HUES64 (cell line): ENCODE measurements at regions not wholly inside any gene's neighbourhood (a gene's known extent, or its start where the extent isn't known, plus 50 kb on each side); places are given as distances from the start of the nearest gene placed in this dataset.
"Not testable (repeated sequence)": the region's sequence is repeated elsewhere in the genome, so short reads cannot be mapped to it uniquely, and the experiment has no call there.

Experiments used
- H3K27ac ChIP-seq: 2 replicates; pipeline ENCODE4 v1.7.0; 2013; ENCODE audit warnings: low read depth, low read length, inconsistent platforms
- H3K27me3 ChIP-seq: 2 replicates; pipeline ENCODE4 v1.6.1; 2013; ENCODE audit warnings: mild to moderate bottlenecking, low read length; ENCODE audit not compliant: insufficient read depth
- H3K36me3 ChIP-seq: 2 replicates; pipeline ENCODE4 v1.6.1; 2013; ENCODE audit warnings: mild to moderate bottlenecking, low read length; ENCODE audit not compliant: insufficient read depth
- H3K4me1 ChIP-seq: 2 replicates; pipeline ENCODE4 v1.6.1; 2013; ENCODE audit warnings: mild to moderate bottlenecking, low read length, moderate library complexity; ENCODE audit not compliant: insufficient read depth
- H3K4me3 ChIP-seq: 2 replicates; pipeline ENCODE4 v1.5.1; 2013; ENCODE audit warnings: mild to moderate bottlenecking, low read length, moderate library complexity
- H3K9ac ChIP-seq: 2 replicates; pipeline ENCODE4 v1.6.1; 2013; ENCODE audit warnings: mild to moderate bottlenecking, low read depth, low read length
- H3K9me3 ChIP-seq: 2 replicates; pipeline ENCODE4 v1.6.1; 2013; ENCODE audit warnings: low read depth, low read length; ENCODE audit not compliant: insufficient read depth
- WGBS: fragments of 150-250, 120-280 bp; methylation state at CpG from one replicate; pipeline ENCODE4 v1.1.7; 2013; ENCODE audit warnings: missing lambda C conversion rate; 5-methylcytosine and 5-hydroxymethylcytosine counted together

DNA sequence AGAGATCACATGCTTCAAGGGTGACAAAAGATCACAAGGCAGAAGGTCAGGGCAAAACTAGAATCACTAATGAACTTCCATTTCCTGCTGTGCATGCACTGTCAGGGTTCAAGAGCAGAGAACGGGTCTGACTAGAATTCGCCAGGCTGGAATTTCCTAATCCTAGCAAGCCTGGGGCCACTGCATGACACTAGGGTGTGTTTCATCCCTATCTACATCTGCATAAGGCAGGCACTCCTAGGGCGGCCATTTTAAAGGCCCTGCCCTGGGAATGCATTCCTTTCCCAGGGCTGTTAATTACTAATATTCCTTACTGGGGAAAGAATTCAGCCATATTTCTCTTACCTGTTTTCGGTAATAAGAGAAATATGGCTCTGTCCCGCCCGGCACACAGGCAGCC, 734.1 kb downstream of the TFAP2A start:
- not testable (repeated sequence) for H3K27ac ChIP-seq, H3K9me3 ChIP-seq, H3K27me3 ChIP-seq, H3K4me1 ChIP-seq, H3K9ac ChIP-seq, H3K4me3 ChIP-seq, H3K36me3 ChIP-seq
- WGBS, result 97% methylated on average over 6 of the region's 6 CpGs

DNA sequence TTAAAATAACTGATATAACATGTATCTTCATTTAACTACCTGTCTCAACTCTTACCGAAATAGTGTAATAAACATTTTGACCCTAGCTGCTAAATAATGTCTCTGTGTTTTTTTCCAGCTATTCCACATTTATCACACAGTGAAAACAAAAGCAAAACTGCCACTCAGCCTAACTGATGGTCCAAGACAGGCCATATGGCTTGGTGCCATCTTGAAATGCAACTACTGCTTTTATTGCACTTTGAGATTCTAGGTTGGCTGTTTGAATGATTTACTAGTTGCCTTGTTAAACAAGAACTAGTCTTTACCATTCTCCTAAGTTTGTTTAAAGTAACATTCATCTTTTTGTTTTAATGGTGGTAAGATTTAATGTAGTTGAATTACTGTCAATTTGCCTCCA, 739.8 kb downstream of the TFAP2A start:
- no peak overlapping the region for H3K27ac ChIP-seq
- H3K4me1 ChIP-seq, result no peaks in the 10 kb centered on the region
- H3K9me3 ChIP-seq, result peaks cover 7% of the 10 kb centered on the region; the same call in 1 of the 2 replicates
- H3K27me3 ChIP-seq, result no peaks in the 10 kb centered on the region
- no peak overlapping the region for H3K9ac ChIP-seq
- no peaks in the 10 kb centered on the region for H3K36me3 ChIP-seq
- WGBS, result 97% methylated on average over 1 of the region's 1 CpG
- no peak overlapping the region for H3K4me3 ChIP-seq

DNA sequence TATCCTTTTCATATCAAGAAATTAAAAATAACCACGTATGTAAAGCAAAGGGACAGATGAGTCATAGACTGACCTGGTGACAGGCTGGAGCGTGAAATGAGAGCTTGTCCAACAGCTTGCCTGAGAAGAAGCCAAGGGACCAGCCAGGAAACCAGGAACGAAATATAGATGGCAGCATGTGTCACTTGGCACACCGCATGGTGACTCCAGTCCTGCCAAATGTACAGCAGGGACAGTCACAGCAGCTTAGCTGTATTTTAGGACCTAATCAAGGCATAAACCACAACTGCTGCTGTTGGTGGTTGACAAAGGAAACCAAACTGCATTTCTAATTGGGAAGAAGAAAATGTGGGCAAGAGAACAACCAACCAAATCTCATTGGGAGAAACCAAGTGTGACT, 755.0 kb downstream of the TFAP2A start:
- WGBS, result 95% methylated on average over 4 of the region's 4 CpGs
- H3K4me3 ChIP-seq, result no peak overlapping the region
- H3K36me3 ChIP-seq, result no peaks in the 10 kb centered on the region
- no peaks in the 10 kb centered on the region for H3K27me3 ChIP-seq
- no peaks in the 10 kb centered on the region for H3K4me1 ChIP-seq
- H3K9me3 ChIP-seq, result no peaks in the 10 kb centered on the region
- no peak overlapping the region for H3K27ac ChIP-seq
- no peak overlapping the region for H3K9ac ChIP-seq

DNA sequence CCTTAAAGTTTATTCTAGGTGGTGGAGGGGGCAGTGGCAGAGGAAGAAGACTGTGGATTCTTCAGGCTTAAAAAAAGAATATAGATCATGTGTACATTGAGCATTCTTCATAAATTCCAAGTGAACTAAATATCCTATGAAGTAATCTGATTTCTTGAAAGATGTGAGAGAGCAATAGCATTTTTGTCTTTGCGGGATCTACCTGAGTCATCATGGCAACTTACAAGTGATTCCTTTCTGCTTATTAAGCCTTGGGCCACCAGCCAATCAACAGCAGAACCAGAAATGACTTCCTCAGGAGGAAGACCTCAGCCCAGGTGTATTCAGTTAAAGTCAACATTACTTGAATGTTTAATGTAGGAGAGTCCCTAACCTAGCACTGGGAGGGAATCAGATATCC, 756.9 kb downstream of the TFAP2A start:
- Histone ChIP-seq H3K36me3 (no peaks in the 10 kb centered on the region), H3K4me3 (no peak overlapping the region), H3K27me3 (no peaks in the 10 kb centered on the region), H3K27ac (no peak overlapping the region), H3K4me1 (no peaks in the 10 kb centered on the region), H3K9me3 (no peaks in the 10 kb centered on the region), H3K9ac (no peak overlapping the region)
- WGBS, result 100% methylated on average over 1 of the region's 1 CpG

DNA sequence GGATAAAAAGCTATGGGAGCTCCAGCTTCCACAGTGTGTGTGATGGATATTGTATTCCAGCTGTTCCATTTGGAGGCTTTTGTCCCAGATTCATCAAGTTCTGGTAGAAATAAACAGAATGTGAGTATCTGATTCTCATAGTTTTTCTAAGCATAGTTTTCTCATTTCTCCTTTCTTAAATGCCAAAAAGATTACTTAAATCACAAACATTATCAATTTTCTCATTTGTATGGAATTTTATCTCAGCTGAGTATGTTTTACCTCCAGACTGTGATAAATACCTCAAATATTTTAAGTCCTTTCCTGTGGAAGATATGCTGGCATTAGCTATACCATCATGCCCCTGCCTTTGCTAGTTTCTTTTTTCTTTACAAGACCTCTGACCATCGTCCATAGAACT, 767.3 kb downstream of the TFAP2A start:
- no peaks in the 10 kb centered on the region for H3K27me3 ChIP-seq
- H3K36me3 ChIP-seq, result no peaks in the 10 kb centered on the region
- no peak overlapping the region for H3K4me3 ChIP-seq
- H3K27ac ChIP-seq, result no peak overlapping the region
- no peaks in the 10 kb centered on the region for H3K4me1 ChIP-seq
- no peaks in the 10 kb centered on the region for H3K9me3 ChIP-seq
- 81% methylated on average over 1 of the region's 1 CpG for WGBS
- H3K9ac ChIP-seq, result no peak overlapping the region

DNA sequence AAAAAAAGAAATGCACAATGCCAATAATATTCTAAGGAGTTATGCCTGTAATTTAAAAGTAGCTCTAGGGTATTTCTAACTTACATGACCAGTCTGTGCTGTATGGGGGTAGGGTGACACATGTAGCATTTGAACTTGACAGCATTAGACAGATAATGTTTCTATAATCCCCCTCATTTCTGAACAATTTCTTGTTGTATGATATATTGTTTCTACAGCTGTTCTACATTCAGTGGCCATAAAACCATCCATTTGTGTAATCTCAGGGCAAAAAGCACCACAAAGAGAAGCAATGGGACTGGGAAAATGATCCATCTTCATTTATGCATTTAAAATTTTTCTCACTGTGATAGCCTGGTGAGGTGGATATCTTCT, 767.8 kb downstream of the TFAP2A start:
- H3K9ac ChIP-seq, result no peak overlapping the region
- no peaks in the 10 kb centered on the region for H3K27me3 ChIP-seq
- no peak overlapping the region for H3K27ac ChIP-seq
- no peak overlapping the region for H3K4me3 ChIP-seq
- no peaks in the 10 kb centered on the region for H3K9me3 ChIP-seq
- H3K4me1 ChIP-seq, result no peaks in the 10 kb centered on the region
- H3K36me3 ChIP-seq, result no peaks in the 10 kb centered on the region

DNA sequence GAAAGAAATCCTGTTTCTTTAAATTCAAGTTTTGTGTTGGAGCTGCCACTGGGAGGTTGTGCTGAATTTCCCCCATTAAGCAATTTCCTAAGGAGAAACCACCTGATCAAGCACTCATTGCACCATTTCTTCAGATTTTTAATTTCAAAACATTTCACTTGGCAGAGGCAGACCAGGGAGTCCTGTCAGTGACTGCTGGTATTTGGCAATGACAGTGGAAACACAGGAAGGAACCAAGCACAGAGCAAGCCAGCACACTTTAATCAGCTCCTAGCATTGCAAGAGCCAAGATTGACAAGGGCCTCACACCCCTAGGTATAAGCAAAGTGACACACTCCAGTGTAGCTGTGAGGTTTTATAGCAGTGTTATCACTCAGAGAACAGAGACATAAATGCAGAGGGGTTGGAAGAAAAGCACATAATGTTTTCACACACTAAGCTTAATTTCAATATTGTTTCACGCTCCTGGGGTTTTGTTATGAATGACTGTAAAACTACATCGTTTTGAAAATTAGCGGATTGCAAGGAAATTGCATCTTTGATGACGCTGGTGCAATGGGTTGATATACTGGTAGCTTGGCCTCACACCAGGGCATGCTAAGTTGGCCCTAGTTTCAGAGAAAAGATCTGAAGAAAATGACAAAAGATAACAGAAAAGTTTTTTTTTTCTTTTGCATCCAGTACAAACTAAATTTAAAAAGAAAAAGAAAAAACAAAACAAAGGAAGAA, 768.4 kb downstream of the TFAP2A start:
- Histone ChIP-seq H3K27ac (no peak overlapping the region), H3K9ac (no peak overlapping the region), H3K27me3 (no peaks in the 10 kb centered on the region), H3K4me3 (no peak overlapping the region), H3K4me1 (no peaks in the 10 kb centered on the region), H3K9me3 (no peaks in the 10 kb centered on the region), H3K36me3 (no peaks in the 10 kb centered on the region)
- WGBS, result 89% methylated on average over 4 of the region's 4 CpGs

DNA sequence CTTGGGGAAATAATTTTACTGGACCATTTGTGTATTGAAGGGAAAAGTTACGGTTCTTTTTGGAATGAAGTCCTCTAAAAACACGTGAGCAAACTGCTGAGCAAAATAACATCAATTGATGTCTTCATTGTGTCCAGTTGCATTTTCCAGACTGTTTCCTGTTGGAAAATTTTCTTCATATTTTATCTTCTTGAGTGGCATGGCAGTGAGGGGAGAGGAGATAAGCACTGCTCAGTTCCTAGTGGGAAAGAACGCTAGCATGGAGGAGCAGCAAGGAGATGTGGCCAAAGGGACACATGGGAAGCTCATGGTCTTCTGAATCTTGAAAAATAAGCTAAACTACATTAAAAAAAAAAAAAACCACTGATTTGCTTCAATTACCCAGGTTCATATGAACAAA, 776.0 kb downstream of the TFAP2A start:
- no peak overlapping the region for H3K4me3 ChIP-seq
- H3K9me3 ChIP-seq, result no peaks in the 10 kb centered on the region
- 97% methylated on average over 3 of the region's 3 CpGs for WGBS

DNA sequence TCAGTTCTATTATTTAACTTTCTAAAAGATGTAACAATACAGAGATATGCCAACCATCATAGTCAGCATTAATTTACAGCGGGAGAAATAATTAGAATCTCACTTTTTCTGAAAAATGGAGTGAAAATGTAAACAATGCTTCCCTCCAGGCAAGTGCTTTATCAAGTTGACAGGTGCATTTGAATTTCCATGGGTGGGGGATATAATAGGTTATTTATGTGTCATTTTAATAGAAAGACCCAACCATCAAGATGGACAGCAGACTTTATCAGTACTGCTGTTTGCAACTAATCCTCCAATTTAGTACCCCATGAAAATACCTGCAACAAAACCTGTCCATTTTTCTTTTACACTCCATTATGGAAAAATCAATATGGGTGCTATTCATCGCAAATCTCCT, 780.1 kb downstream of the TFAP2A start:
- no peaks in the 10 kb centered on the region for H3K27me3 ChIP-seq
- H3K9me3 ChIP-seq, result peaks cover 10% of the 10 kb centered on the region; the same call in 1 of the 2 replicates
- no peaks in the 10 kb centered on the region for H3K36me3 ChIP-seq
- 92% methylated on average over 2 of the region's 2 CpGs for WGBS
- H3K4me1 ChIP-seq, result no peaks in the 10 kb centered on the region
- no peak overlapping the region for H3K9ac ChIP-seq
- H3K27ac ChIP-seq, result no peak overlapping the region
- no peak overlapping the region for H3K4me3 ChIP-seq

More for the DNA sequence above, 776.0 kb downstream of the TFAP2A start:
- H3K36me3 ChIP-seq, result no peaks in the 10 kb centered on the region
- no peak overlapping the region for H3K9ac ChIP-seq
- no peaks in the 10 kb centered on the region for H3K4me1 ChIP-seq
- no peak overlapping the region for H3K27ac ChIP-seq
- no peaks in the 10 kb centered on the region for H3K27me3 ChIP-seq

DNA sequence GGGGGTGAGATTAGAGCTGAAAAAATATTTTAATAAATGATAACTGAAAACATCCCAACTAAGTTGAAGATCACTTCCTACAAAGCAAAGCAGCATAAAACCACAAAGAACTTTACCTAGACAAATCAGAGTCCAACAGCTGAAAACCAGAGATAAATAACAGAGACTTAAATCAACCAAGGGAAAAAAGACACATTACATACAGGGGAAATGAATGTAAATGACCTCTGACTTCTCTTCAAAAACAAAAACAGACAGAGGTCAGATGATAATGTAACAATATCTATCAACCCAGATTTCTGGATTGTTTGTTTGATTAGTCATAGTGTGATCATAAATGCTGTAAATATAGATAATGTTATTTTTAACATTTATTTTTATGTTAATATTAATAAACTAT, 782.8 kb downstream of the TFAP2A start:
- Histone ChIP-seq H3K27ac (no peak overlapping the region), H3K9me3 (peaks cover 10% of the 10 kb centered on the region; the same call in 1 of the 2 replicates), H3K27me3 (no peaks in the 10 kb centered on the region), H3K4me3 (no peak overlapping the region), H3K36me3 (no peaks in the 10 kb centered on the region), H3K4me1 (no peaks in the 10 kb centered on the region), H3K9ac (no peak overlapping the region)

DNA sequence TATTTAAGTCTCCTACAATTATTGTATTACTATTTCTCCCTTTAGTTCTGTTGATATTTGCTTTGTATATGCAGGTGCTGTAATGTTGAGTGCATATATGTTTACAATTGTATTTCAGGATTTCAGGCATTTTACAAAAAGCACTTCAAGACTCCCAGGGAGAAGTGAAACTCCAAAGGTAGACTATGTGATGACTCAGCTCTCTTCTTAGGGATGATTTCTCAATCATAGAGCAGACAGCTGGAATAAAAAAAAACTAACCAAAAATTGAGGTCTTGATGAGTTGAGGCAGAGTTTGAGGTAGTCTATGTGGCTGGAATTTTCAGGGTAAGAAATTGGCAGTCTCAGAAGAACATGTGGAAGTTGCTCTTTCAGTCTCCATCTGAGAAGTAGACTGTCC, 786.1 kb downstream of the TFAP2A start:
- Histone ChIP-seq H3K27ac (no peak overlapping the region), H3K4me1 (no peaks in the 10 kb centered on the region), H3K9ac (no peak overlapping the region), H3K27me3 (no peaks in the 10 kb centered on the region), H3K9me3 (peaks cover 10% of the 10 kb centered on the region; the same call in 1 of the 2 replicates), H3K4me3 (no peak overlapping the region), H3K36me3 (no peaks in the 10 kb centered on the region)

DNA sequence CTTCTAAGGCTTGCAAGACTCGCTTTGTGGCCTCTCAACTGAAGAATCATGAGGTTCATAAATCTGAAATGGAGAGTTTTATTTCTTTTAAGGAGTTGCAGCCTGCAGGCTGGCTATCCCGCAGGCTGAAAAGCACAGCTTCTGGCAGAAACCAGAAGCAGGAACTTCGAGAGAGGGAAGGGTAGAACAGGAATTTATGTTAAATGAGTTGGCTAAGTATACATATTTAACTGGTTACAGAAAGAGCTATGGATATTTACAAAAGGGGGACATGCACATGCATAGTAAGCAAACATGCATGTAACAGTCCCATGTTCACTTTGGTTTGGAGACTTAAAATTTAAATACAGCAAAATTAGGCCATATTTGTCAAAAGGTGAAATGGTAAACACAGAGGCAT, 787.0 kb downstream of the TFAP2A start:
- Histone ChIP-seq H3K9me3 (peaks cover 10% of the 10 kb centered on the region; the same call in 1 of the 2 replicates), H3K27me3 (no peaks in the 10 kb centered on the region), H3K27ac (no peak overlapping the region), H3K4me3 (no peak overlapping the region), H3K4me1 (no peaks in the 10 kb centered on the region), H3K9ac (no peak overlapping the region), H3K36me3 (no peaks in the 10 kb centered on the region)
- WGBS, result 79% methylated on average over 3 of the region's 3 CpGs
